ENCODE measurements at regions not wholly inside any gene's neighbourhood (a gene's known extent, or its start where the extent isn't known, plus 50 kb on each side); places are given as distances from the start of the nearest gene placed in this dataset.

DNA sequence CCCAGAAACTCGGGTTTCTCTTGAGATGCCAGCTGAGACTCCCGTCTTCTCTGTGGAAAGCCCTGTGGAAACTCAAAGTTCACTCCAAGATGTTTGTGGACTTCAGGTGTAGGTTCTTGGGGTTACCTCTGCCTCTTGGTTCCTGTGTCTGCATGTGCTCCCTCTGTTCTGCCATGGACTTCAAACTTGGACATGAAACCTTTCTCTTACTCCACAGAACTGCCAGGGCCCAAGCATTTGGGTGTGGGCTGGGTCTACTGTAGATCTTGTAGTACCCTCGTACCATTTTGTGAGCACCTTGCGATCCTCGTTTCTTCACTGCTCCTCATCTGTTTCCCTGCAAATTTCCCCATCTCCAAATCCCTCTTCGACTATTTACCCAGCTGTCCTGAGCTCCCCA lies 175.5 kb downstream of the HAUS1 start:
- H2AFZ ChIP-seq (ENCODE audit: low read depth, low read length, poor library complexity, severe bottlenecking), result no peak overlapping the region
- no peaks in the 10 kb centered on the region for H3K9me3 ChIP-seq (ENCODE audit: control insufficient read depth in 1 of 2, insufficient read depth in 1 of 2, low read depth in 1 of 2, low read length in 2 of 2)
- H3K4me1 ChIP-seq (ENCODE audit: control insufficient read depth in 1 of 2, insufficient read depth in 2 of 2, low read length in 2 of 2), result no peaks in the 10 kb centered on the region
- H3K4me2 ChIP-seq (ENCODE audit: low read length), result no peak overlapping the region
- intact Hi-C loops (cut with micrococcal nuclease), result no loop called here
- H3K4me3 ChIP-seq (replicated peaks in 1 of 2; ENCODE audit: low read depth in 1 of 2, low read length in 2 of 2), result no peak overlapping the region
- H3K27ac ChIP-seq (ENCODE audit: low read depth, low read length), result no peak overlapping the region
- ATAC-seq, result no peak
- ChIA-PET CTCF (interaction anchor here (1.4 to 4.7 kb wide), 5 partner anchors 8 to 378 kb away, joined by 3 to 76 read pairs (median 30); partner anchors contain the start of gene LOXHD1), POLR2A (no interaction called here), RAD21 (ENCODE audit: low non-redundant PET in 1 of 2, low total read pairs in 2 of 2, uncharacterized antibody in 2 of 2, unreplicated experiment in 2 of 2) (interaction anchor here in 1 of 2 experiments (1.9 kb wide), 1 partner anchor 343 kb away, joined by 8 read pairs; no protein-coding TSS in a partner anchor)
- H3K79me2 ChIP-seq (ENCODE audit: insufficient read depth, low read length), result no peaks in the 10 kb centered on the region
- H3K27me3 ChIP-seq (ENCODE audit: insufficient read depth, low read length), result no peaks in the 10 kb centered on the region
- no peaks in the 10 kb centered on the region for H4K20me1 ChIP-seq (ENCODE audit: insufficient read depth)
- H3K9ac ChIP-seq (ENCODE audit: low read length), result no peak overlapping the region
- H3K9me2 ChIP-seq (ENCODE audit: insufficient read depth), result no peaks in the 10 kb centered on the region
- no peak for DNase-seq (ENCODE audit: low read depth, low spot score)
- H3K36me3 ChIP-seq (ENCODE audit: control insufficient read depth in 1 of 2, insufficient read depth in 2 of 2, low read length in 2 of 2), result no peaks in the 10 kb centered on the region
- BruUV-seq (replicated peaks), result no TSS peak
- no peak for TF ChIP-seq EGR1 (IDR thresholded peaks at IDR 0.05; ENCODE audit: low read depth)
- no peak for TF ChIP-seq POLR2A (IDR thresholded peaks at IDR 0.05; ENCODE audit: borderline replicate concordance, extremely low read depth, insufficient read depth, insufficient read length)
- no peak for TF ChIP-seq ELF1 (IDR thresholded peaks at IDR 0.05; ENCODE audit: borderline replicate concordance, low read depth)
- no peak for TF ChIP-seq SRF (IDR thresholded peaks at IDR 0.05; ENCODE audit: low read depth)
- no peak for TF ChIP-seq CEBPB (IDR thresholded peaks at IDR 0.05; ENCODE audit: low read depth)
- TF ChIP-seq ZFX (IDR thresholded peaks at IDR 0.05), result no peak
- TF ChIP-seq, protein P1, sequence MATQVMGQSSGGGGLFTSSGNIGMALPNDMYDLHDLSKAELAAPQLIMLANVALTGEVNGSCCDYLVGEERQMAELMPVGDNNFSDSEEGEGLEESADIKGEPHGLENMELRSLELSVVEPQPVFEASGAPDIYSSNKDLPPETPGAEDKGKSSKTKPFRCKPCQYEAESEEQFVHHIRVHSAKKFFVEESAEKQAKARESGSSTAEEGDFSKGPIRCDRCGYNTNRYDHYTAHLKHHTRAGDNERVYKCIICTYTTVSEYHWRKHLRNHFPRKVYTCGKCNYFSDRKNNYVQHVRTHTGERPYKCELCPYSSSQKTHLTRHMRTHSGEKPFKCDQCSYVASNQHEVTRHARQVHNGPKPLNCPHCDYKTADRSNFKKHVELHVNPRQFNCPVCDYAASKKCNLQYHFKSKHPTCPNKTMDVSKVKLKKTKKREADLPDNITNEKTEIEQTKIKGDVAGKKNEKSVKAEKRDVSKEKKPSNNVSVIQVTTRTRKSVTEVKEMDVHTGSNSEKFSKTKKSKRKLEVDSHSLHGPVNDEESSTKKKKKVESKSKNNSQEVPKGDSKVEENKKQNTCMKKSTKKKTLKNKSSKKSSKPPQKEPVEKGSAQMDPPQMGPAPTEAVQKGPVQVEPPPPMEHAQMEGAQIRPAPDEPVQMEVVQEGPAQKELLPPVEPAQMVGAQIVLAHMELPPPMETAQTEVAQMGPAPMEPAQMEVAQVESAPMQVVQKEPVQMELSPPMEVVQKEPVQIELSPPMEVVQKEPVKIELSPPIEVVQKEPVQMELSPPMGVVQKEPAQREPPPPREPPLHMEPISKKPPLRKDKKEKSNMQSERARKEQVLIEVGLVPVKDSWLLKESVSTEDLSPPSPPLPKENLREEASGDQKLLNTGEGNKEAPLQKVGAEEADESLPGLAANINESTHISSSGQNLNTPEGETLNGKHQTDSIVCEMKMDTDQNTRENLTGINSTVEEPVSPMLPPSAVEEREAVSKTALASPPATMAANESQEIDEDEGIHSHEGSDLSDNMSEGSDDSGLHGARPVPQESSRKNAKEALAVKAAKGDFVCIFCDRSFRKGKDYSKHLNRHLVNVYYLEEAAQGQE (IDR thresholded peaks at IDR 0.05; ENCODE audit: low read depth), result no peak
- no peak for TF ChIP-seq TCF7L2 (IDR thresholded peaks at IDR 0.05; ENCODE audit: borderline replicate concordance, extremely low read depth, insufficient read depth, insufficient read length)
- TF ChIP-seq ZNF274 (IDR thresholded peaks at IDR 0.05; ENCODE audit: low read depth, low read length), result no peak
- no peak for TF ChIP-seq YY1 (IDR thresholded peaks at IDR 0.05; ENCODE audit: extremely low read depth, insufficient replicate concordance, low read depth, low read length)
- TF ChIP-seq, protein P2, sequence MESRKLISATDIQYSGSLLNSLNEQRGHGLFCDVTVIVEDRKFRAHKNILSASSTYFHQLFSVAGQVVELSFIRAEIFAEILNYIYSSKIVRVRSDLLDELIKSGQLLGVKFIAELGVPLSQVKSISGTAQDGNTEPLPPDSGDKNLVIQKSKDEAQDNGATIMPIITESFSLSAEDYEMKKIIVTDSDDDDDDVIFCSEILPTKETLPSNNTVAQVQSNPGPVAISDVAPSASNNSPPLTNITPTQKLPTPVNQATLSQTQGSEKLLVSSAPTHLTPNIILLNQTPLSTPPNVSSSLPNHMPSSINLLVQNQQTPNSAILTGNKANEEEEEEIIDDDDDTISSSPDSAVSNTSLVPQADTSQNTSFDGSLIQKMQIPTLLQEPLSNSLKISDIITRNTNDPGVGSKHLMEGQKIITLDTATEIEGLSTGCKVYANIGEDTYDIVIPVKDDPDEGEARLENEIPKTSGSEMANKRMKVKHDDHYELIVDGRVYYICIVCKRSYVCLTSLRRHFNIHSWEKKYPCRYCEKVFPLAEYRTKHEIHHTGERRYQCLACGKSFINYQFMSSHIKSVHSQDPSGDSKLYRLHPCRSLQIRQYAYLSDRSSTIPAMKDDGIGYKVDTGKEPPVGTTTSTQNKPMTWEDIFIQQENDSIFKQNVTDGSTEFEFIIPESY (IDR thresholded peaks at IDR 0.05; ENCODE audit: extremely low read depth, insufficient replicate concordance, low read length), result no peak
- no peak for TF ChIP-seq SIN3A (IDR thresholded peaks at IDR 0.05; ENCODE audit: low read depth)
- TF ChIP-seq, protein P3, sequence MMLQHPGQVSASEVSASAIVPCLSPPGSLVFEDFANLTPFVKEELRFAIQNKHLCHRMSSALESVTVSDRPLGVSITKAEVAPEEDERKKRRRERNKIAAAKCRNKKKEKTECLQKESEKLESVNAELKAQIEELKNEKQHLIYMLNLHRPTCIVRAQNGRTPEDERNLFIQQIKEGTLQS (IDR thresholded peaks at IDR 0.05), result no peak
- no peak for TF ChIP-seq FOSL1 (IDR thresholded peaks at IDR 0.05; ENCODE audit: low read depth)
- no peak for TF ChIP-seq POLR2AphosphoS5 (IDR thresholded peaks at IDR 0.05; ENCODE audit: low read depth, low read length)
- no peak for TF ChIP-seq JUND (IDR thresholded peaks at IDR 0.05)
- TF ChIP-seq SP1 (IDR thresholded peaks at IDR 0.05; ENCODE audit: low read depth), result no peak
- no peak for TF ChIP-seq CBX3 (IDR thresholded peaks at IDR 0.05; ENCODE audit: low read depth)
- TF ChIP-seq EZH2phosphoT487 (IDR thresholded peaks at IDR 0.05; ENCODE audit: borderline replicate concordance), result no peak

All from HCT116 (cell line).